Thoracic aorta (tissue), 2 donors: ENCODE measurements at regions not wholly inside any gene's neighbourhood (a gene's known extent, or its start where the extent isn't known, plus 50 kb on each side); places are given as distances from the start of the nearest gene placed in this dataset.

Experiments used
- ATAC-seq: fragments of 150-250 bp; one replicate; pipeline ENCODE4 v1.8.0; 2017; ENCODE audit warnings: low read depth; ENCODE audit not compliant: insufficient number of reproducible peaks, low FRiP score
- DNase-seq: peaks from one replicate; pipeline ENCODE4 v3.0.0-alpha.2; 2020; ENCODE audit warnings: low spot score
- H3K27ac ChIP-seq, 2 donors: fragments of 200-600 bp; sonication (generic); 1 replicate in 1 of 2; 2 replicates in 1 of 2; pipeline ENCODE4 v1.5.1; 2016; ENCODE audit warnings: mild to moderate bottlenecking in 2 of 2, moderate library complexity in 2 of 2
- H3K27me3 ChIP-seq: fragments of 200-600 bp; sonication (generic); replicated peaks from 2 replicates; pipeline ENCODE4 v1.6.0; 2016; ENCODE audit warnings: mild to moderate bottlenecking; ENCODE audit not compliant: insufficient read depth
- H3K36me3 ChIP-seq: fragments of 200-600 bp; sonication (generic); one replicate; pipeline ENCODE4 v1.5.1; 2016
- H3K4me1 ChIP-seq, 2 donors: fragments of 200-600 bp; sonication (generic); 1 replicate in 1 of 2; 2 replicates in 1 of 2; pipeline versions ENCODE4 v1.5.1 to v1.6.0; 2016; ENCODE audit warnings: low read depth in 2 of 2, mild to moderate bottlenecking in 1 of 2; ENCODE audit not compliant: control insufficient read depth in 1 of 2
- H3K4me3 ChIP-seq: fragments of 200-600 bp; sonication (generic); 2 replicates; pipeline ENCODE4 v1.5.1; 2016; ENCODE audit warnings: mild to moderate bottlenecking
- H3K9me3 ChIP-seq: fragments of 200-600 bp; sonication (generic); 2 replicates; pipeline ENCODE4 v1.5.1; 2016
- TF ChIP-seq, protein P1 (sequence below): fragments of 200-600 bp; sonication (generic); IDR thresholded peaks from one replicate; pipeline ENCODE4 v1.5.1; 2019; ENCODE audit warnings: antibody characterized with exemption

DNA sequence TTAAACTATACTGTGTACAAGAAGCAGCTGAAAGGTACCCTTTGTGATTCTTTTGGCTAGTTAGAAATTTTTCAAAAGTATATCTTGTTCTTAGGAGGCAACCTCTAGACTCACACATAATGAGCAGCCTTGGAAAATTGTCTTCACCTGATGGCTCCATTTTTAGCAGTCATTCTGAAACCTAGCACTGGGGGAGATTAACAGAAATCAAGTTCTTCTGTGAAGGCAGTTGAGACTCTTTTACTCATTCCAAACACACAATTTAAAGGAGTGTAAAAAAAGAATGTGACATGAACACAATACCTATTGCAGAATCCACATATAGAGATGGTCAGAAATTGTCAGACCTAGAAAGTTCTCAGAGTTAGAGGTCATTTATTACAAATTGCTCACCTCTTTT, 197.7 kb downstream of the UBE2E3 start:
- TF ChIP-seq, protein P1, sequence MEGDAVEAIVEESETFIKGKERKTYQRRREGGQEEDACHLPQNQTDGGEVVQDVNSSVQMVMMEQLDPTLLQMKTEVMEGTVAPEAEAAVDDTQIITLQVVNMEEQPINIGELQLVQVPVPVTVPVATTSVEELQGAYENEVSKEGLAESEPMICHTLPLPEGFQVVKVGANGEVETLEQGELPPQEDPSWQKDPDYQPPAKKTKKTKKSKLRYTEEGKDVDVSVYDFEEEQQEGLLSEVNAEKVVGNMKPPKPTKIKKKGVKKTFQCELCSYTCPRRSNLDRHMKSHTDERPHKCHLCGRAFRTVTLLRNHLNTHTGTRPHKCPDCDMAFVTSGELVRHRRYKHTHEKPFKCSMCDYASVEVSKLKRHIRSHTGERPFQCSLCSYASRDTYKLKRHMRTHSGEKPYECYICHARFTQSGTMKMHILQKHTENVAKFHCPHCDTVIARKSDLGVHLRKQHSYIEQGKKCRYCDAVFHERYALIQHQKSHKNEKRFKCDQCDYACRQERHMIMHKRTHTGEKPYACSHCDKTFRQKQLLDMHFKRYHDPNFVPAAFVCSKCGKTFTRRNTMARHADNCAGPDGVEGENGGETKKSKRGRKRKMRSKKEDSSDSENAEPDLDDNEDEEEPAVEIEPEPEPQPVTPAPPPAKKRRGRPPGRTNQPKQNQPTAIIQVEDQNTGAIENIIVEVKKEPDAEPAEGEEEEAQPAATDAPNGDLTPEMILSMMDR: no peak
- ATAC-seq (no peak), DNase-seq (no peak)
- H3K4me3 ChIP-seq: no peak overlapping the region
- H3K9me3 ChIP-seq: no peaks in the 10 kb centered on the region
- no peaks in the 10 kb centered on the region for H3K27me3 ChIP-seq
- no peak overlapping the region for H3K27ac ChIP-seq
- H3K4me1 ChIP-seq: peaks cover 0 to 11% of the 10 kb centered on the region in 2 donors
- no peaks in the 10 kb centered on the region for H3K36me3 ChIP-seq

DNA sequence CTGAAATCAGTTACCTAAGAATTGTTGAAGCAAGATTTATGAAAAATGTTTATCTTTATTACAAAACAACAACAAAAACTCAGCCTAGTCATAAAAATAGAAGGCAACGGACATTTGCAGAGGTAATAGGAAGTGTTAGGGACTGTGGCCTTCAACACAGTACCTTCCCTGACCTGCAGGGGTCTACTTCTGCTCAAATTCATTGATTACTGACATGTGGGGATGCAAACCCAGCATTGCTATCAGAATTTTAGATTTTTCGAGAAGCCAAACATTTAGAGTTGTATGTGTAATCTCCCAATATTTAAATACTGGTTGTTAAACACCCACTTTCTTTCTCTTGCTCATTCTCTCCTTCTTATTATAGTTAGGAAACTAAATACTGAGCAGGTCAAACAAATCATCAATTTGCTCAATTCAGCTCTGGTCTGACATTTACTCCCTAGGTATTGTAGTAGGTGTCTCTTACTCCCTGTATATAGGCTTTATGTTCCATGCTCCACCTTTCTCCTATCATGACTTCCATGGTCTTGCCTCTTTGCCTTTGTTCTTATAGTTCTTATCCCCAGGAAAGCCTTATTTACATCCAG, 198.5 kb downstream of the UBE2E3 start:
- ATAC-seq: no peak
- Histone ChIP-seq H3K27me3 (no peaks in the 10 kb centered on the region), H3K36me3 (no peaks in the 10 kb centered on the region), H3K4me3 (no peak overlapping the region), H3K27ac (no peak overlapping the region), H3K4me1 (peaks cover 0 to 11% of the 10 kb centered on the region in 2 donors), H3K9me3 (no peaks in the 10 kb centered on the region)
- no peak for DNase-seq
- TF ChIP-seq, protein P1: no peak

DNA sequence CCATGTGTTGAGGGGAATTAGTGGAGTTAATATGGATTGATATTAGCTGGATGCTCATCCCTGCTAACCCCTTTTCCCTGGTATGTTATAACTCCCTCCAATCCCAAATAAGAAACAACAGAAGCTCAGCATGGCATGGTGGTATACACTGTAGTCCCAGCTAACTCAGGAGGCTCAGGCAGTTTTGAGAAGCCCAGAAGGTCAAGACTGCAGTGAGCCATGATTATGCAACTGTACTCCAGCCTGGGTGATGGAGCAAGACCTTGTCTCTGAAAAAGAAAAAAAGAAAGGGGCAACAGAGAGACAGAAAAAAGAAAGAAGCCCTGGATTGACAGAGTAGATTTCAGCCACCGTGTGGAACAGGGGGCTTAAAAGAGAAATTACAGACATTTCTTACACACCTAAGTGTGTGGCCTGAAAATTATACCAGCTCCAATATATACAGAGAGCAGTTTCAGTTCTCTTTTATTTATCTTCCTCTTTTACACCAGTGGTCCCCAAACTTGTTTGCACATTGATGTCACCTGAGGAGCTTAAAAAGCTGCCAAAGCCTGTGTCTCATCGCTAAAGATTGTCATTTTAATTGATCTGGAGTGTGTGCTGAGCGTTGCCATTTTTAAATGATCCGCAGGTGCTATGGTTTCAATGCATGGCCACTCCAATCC, 203.6 kb downstream of the UBE2E3 start:
- Histone ChIP-seq H3K4me1 (no peaks in the 10 kb centered on the region), H3K4me3 (no peak overlapping the region), H3K27ac (no peak overlapping the region), H3K27me3 (no peaks in the 10 kb centered on the region), H3K36me3 (no peaks in the 10 kb centered on the region), H3K9me3 (no peaks in the 10 kb centered on the region)
- no peak for DNase-seq
- TF ChIP-seq, protein P1: no peak
- no peak for ATAC-seq

DNA sequence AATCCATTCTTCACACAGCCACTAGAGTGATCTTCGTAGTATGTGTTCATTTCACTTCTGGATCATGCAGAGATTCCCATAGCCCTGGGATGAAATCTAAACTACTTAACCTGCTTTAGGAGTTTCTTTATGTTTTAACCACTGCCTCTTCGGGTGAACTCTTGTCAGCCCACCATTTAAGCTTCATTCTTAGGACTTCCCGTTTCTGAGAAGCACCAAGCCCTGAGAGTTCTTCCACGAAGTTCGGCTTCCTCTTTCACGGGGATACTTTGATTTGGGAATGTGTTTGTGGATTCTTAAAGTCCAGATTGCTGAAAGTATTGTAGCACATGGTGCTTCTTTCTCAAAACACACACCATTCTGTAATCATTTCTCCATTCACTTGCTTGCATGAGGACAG, 205.0 kb downstream of the UBE2E3 start:
- no peak overlapping the region for H3K27ac ChIP-seq
- H3K27me3 ChIP-seq: no peaks in the 10 kb centered on the region
- H3K9me3 ChIP-seq: no peaks in the 10 kb centered on the region
- DNase-seq (no peak), ATAC-seq (no peak)
- H3K4me3 ChIP-seq: no peak overlapping the region
- TF ChIP-seq, protein P1: no peak
- H3K36me3 ChIP-seq: no peaks in the 10 kb centered on the region
- no peaks in the 10 kb centered on the region for H3K4me1 ChIP-seq

DNA sequence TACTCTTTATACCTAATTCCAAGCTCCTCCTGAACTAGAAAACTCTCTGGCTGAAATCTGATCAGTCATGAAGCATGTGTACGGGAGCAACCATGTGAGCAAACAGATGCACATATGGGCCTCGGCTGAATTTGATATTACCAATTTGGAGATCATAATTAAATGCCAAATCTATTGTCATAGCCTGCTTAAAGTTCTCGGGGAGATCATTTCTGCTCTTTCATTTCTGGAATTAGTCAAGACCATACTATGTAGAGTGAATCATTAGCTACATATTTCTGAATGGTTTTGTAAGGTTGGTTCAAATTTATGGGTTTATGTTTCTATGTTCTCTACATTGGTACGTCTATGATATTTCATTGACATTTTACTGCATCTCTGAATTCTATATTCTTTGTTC, 205.5 kb downstream of the UBE2E3 start:
- no peak for DNase-seq
- no peak overlapping the region for H3K27ac ChIP-seq
- no peaks in the 10 kb centered on the region for H3K27me3 ChIP-seq
- H3K4me3 ChIP-seq: no peak overlapping the region
- H3K4me1 ChIP-seq: no peaks in the 10 kb centered on the region
- H3K36me3 ChIP-seq: no peaks in the 10 kb centered on the region
- ATAC-seq: no peak
- no peaks in the 10 kb centered on the region for H3K9me3 ChIP-seq
- TF ChIP-seq, protein P1: no peak
